ENCODE measurements at regions not wholly inside any gene's neighbourhood (a gene's known extent, or its start where the extent isn't known, plus 50 kb on each side); places are given as distances from the start of the nearest gene placed in this dataset.

DNA sequence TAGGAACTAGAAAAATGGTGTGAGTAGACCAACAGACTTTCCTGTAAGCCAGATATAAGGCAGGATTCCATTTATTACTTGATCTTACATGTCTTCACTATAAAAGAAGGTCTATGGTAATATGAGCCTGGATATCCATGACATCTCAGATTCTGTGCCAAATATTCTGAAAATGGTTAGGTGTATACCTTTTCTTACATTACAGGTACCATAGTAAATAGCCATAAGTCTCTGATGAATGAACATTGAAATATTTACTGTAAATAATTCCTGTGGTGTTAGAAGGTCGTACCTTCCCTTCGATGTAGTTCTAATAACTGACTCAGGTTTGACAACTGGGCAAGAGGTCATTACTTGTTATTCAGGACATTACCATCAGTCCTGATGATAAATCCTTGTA is 657.9 kb downstream of the BRINP3 start:
- TF ChIP-seq EZH2 (IDR thresholded peaks at IDR 0.05; ENCODE audit: borderline replicate concordance, low read depth, low read length, severe bottlenecking): no peak
- TF ChIP-seq, protein P1, sequence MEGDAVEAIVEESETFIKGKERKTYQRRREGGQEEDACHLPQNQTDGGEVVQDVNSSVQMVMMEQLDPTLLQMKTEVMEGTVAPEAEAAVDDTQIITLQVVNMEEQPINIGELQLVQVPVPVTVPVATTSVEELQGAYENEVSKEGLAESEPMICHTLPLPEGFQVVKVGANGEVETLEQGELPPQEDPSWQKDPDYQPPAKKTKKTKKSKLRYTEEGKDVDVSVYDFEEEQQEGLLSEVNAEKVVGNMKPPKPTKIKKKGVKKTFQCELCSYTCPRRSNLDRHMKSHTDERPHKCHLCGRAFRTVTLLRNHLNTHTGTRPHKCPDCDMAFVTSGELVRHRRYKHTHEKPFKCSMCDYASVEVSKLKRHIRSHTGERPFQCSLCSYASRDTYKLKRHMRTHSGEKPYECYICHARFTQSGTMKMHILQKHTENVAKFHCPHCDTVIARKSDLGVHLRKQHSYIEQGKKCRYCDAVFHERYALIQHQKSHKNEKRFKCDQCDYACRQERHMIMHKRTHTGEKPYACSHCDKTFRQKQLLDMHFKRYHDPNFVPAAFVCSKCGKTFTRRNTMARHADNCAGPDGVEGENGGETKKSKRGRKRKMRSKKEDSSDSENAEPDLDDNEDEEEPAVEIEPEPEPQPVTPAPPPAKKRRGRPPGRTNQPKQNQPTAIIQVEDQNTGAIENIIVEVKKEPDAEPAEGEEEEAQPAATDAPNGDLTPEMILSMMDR (IDR thresholded peaks at IDR 0.05; ENCODE audit: borderline replicate concordance, extremely low read depth, low read length, poor library complexity, severe bottlenecking): no peak
